ENCODE measurements at regions not wholly inside any gene's neighbourhood (a gene's known extent, or its start where the extent isn't known, plus 50 kb on each side); places are given as distances from the start of the nearest gene placed in this dataset.

DNA sequence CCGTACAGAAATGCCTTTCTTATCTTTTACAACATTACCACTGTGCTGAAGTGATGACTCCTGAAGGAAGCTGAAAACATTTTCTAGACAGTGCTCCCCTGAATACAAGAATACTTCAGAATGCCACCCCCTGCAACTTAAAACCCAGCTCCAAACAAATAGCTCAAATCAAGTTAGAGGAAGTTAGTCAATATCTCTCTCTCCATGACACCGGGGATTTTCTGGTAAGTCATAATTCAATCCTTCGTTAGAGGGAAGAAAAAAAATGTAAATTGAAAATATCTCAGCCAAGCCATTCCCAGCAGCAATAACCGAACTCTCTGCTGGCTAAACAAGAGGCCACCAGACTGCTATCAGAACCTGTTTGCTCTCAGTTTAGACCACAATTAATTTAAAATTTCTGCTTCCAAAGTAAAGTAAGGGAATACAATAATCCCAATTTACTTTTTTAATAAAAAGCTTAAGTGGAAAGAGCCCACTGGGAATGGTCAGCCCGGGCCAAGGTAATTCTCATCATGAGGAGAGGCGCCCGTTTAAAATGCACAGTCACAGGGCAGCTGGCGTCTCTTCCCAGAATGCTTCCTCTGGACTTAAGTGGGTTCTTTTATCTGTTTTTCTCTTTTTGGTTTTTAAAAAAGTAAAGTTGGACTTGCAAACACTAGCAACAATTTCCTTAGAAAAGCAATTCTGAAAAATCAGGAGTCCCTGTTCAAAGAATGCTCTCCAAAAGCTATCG lies 710.1 kb upstream of the STXBP6 start:
- dilution Hi-C loops (cut with HindIII; ENCODE audit: low sequenced_read_pairs, unreplicated experiment) = no loop called here
- no CpG with 5 or more reads among the region's 9 CpGs for WGBS, 2 experiments (ENCODE audit: extremely low coverage in 2 of 2, insufficient read length in 1 of 2)
- no peaks in the 10 kb centered on the region for H3K9me1 ChIP-seq (ENCODE audit: insufficient read depth, low read length)
- ATAC-seq (ENCODE audit: low read depth) (no peak), DNase-seq (no peak)
- POLR2A ChIA-PET (ENCODE audit: unreplicated experiment) = no interaction called here
- no peak overlapping the region for H2AFZ ChIP-seq (replicated peaks; ENCODE audit: low read length, poor library complexity)
- CTCF ChIA-PET = no interaction called here
- no peak overlapping the region for H3K14ac ChIP-seq (replicated peaks; ENCODE audit: low read depth, low read length)
- in situ Hi-C loops (cut with MboI; ENCODE audit: low sequenced_read_pairs) = no loop called here
- no peak overlapping the region for H4K8ac ChIP-seq (ENCODE audit: low read depth in 2 of 2, low read length in 2 of 2)
- H3K4me1 ChIP-seq (ENCODE audit: control insufficient read depth, insufficient read depth, low read length) = no peaks in the 10 kb centered on the region
- no peak overlapping the region for H2BK20ac ChIP-seq (ENCODE audit: low read depth, low read length)
- no TSS peak for BruUV-seq (replicated peaks)
- H3K4ac ChIP-seq (ENCODE audit: low read depth, low read length) = no peak overlapping the region
- no peaks in the 10 kb centered on the region for H3K79me1 ChIP-seq (ENCODE audit: low read depth in 1 of 2, low read length in 2 of 2)
- no peak overlapping the region for H2AK5ac ChIP-seq (ENCODE audit: low read depth, low read length)
- H2BK5ac ChIP-seq (ENCODE audit: low read depth, low read length, poor library complexity, severe bottlenecking) = no peak overlapping the region
- no peak overlapping the region for H3K56ac ChIP-seq (ENCODE audit: extremely low read depth, insufficient read depth, low read length)
- H2AK9ac ChIP-seq (replicated peaks; ENCODE audit: low read depth, low read length, poor library complexity) = no peak overlapping the region
- intact Hi-C loops (cut with micrococcal nuclease) = no loop called here
- no peaks in the 10 kb centered on the region for H3K27me3 ChIP-seq (ENCODE audit: control insufficient read depth, insufficient read depth, low read length)
- H3K36me3 ChIP-seq (ENCODE audit: control insufficient read depth, insufficient read depth, low read length) = no peaks in the 10 kb centered on the region
- no peak for TF ChIP-seq BHLHE40 (IDR thresholded peaks at IDR 0.05; ENCODE audit: low read depth, low read length)
- no peak for TF ChIP-seq CHD1 (IDR thresholded peaks at IDR 0.05; ENCODE audit: low read depth, low read length)
- TF ChIP-seq MAFK (IDR thresholded peaks at IDR 0.05; ENCODE audit: low read depth, low read length) = no peak
- no peak for TF ChIP-seq MAZ (IDR thresholded peaks at IDR 0.05; ENCODE audit: borderline replicate concordance, low read depth, low read length)
- no peak for TF ChIP-seq CEBPB (IDR thresholded peaks at IDR 0.05; ENCODE audit: low read depth, low read length)
- TF ChIP-seq POLR2A (IDR thresholded peaks at IDR 0.05; ENCODE audit: low read depth, low read length) = no peak
- no peak for TF ChIP-seq RCOR1 (IDR thresholded peaks at IDR 0.05; ENCODE audit: insufficient replicate concordance, low read length)
- no peak for TF ChIP-seq SMC3 (IDR thresholded peaks at IDR 0.05; ENCODE audit: low read depth, low read length)
- no peak for TF ChIP-seq RFX5 (IDR thresholded peaks at IDR 0.05; ENCODE audit: low read depth, low read length)
- H3K23ac ChIP-seq (ENCODE audit: low read depth, low read length) = no peak overlapping the region
- H2BK120ac ChIP-seq (ENCODE audit: low read depth, low read length) = no peak overlapping the region
- H4K5ac ChIP-seq (ENCODE audit: low read depth, low read length) = no peak overlapping the region
- H3K9ac ChIP-seq (ENCODE audit: low read depth, low read length) = no peak overlapping the region
- H3K18ac ChIP-seq (ENCODE audit: low read depth, low read length) = no peak overlapping the region
- H3K27ac ChIP-seq (ENCODE audit: insufficient read depth, low read length) = no peak overlapping the region
- no peak overlapping the region for H3K4me3 ChIP-seq (ENCODE audit: insufficient read depth, low read depth, low read length)
- H4K91ac ChIP-seq (ENCODE audit: insufficient read depth, low read depth, low read length) = no peak overlapping the region
- peaks cover 2% of the 10 kb centered on the region; the same call in 1 of the 2 replicates for H3K9me3 ChIP-seq (ENCODE audit: control insufficient read depth, insufficient read depth, low read length)
- H2BK15ac ChIP-seq (ENCODE audit: low read depth, low read length) = no peak overlapping the region
- H4K20me1 ChIP-seq (ENCODE audit: insufficient read depth, low read length) = no peaks in the 10 kb centered on the region
- H3K4me2 ChIP-seq (ENCODE audit: low read depth, low read length) = no peak overlapping the region
